ENCODE measurements at regions not wholly inside any gene's neighbourhood (a gene's known extent, or its start where the extent isn't known, plus 50 kb on each side); places are given as distances from the start of the nearest gene placed in this dataset.
"Not testable (repeated sequence)": the region's sequence is repeated elsewhere in the genome, so short reads cannot be mapped to it uniquely, and the experiment has no call there.

GRCh38 chr9:25733336-25733982, 55.2 kb upstream of the TUSC1 start:
- DNase-seq (ENCODE audit: low read depth in 1 of 2, low spot score in 1 of 2): no peak
- no peak overlapping the region for H3K27ac ChIP-seq (replicated peaks)
- H3K27me3 ChIP-seq (ENCODE audit: insufficient read depth, poor library complexity, severe bottlenecking): no peaks in the 10 kb centered on the region
- no peak overlapping the region for H3K4me3 ChIP-seq (replicated peaks; ENCODE audit: insufficient read depth, low read length)
- TF ChIP-seq GABPA (IDR thresholded peaks at IDR 0.05; ENCODE audit: low read depth) (no peak), REST (IDR thresholded peaks at IDR 0.05; ENCODE audit: insufficient replicate concordance, low read depth) (no peak), SPI1 (IDR thresholded peaks at IDR 0.05; ENCODE audit: borderline replicate concordance, low read depth) (no peak), CTCF (IDR thresholded peaks at IDR 0.05; ENCODE audit: insufficient read depth, low read length) (no peak), POLR2AphosphoS5 (IDR thresholded peaks at IDR 0.05; ENCODE audit: low read depth) (no peak)

- H3K27ac ChIP-seq (replicated peaks); DNase-seq (ENCODE audit: low read depth in 1 of 2, low spot score in 1 of 2); H3K4me3 ChIP-seq (replicated peaks; ENCODE audit: insufficient read depth, low read length); H3K27me3 ChIP-seq (ENCODE audit: insufficient read depth, poor library complexity, severe bottlenecking): not testable (repeated sequence)
These were observed 53.9 kb upstream of the TUSC1 start for GRCh38 chr9:25731895-25732794.
